SK-N-SH (cell line): ENCODE measurements at regions not wholly inside any gene's neighbourhood (a gene's known extent, or its start where the extent isn't known, plus 50 kb on each side); places are given as distances from the start of the nearest gene placed in this dataset.

Experiments
- CHD2 ChIP-seq: fragments of 150-350 bp; IDR thresholded peaks from 2 replicates; pipeline ENCODE4 v1.6.1; 2018; ENCODE audit warnings: low read length; ENCODE audit not compliant: partially characterized antibody
- EP300 ChIP-seq, 2 experiments: IDR thresholded peaks; 2 replicates each; pipeline versions ENCODE4 v1.4.0 to v1.6.1; 2012; ENCODE audit warnings: borderline replicate concordance in 1 of 2, low read depth in 1 of 2, low read length in 1 of 2
- GABPA ChIP-seq: IDR thresholded peaks from 2 replicates; pipeline ENCODE4 v1.4.0; 2012; ENCODE audit warnings: low read depth, mild to moderate bottlenecking
- GATA2 ChIP-seq: sonication (generic); formaldehyde crosslinking; IDR thresholded peaks from 2 replicates; pipeline ENCODE4 v1.5.0; 2020; ENCODE audit warnings: mild to moderate bottlenecking, missing genetic modification reagents
- MXI1 ChIP-seq: IDR thresholded peaks from 2 replicates; pipeline ENCODE4 v1.6.1; 2012; ENCODE audit warnings: mild to moderate bottlenecking, low read depth, low read length, improper control_type of control experiment
- NRF1 ChIP-seq: IDR thresholded peaks from 2 replicates; pipeline ENCODE4 v1.6.1; 2012; ENCODE audit warnings: low read depth, mild to moderate bottlenecking, low read length
- POLR2AphosphoS5 ChIP-seq: IDR thresholded peaks from 2 replicates; pipeline ENCODE4 v1.6.1; 2012; ENCODE audit warnings: low read depth, low read length
- RAD21 ChIP-seq: IDR thresholded peaks from 2 replicates; pipeline ENCODE4 v1.6.1; 2012; ENCODE audit warnings: mild to moderate bottlenecking, low read length
- RXRA ChIP-seq: IDR thresholded peaks from 2 replicates; pipeline ENCODE4 v1.4.0; 2012; ENCODE audit warnings: low read depth, mild to moderate bottlenecking, borderline replicate concordance
- TAF1 ChIP-seq: IDR thresholded peaks from 2 replicates; pipeline ENCODE4 v1.6.1; 2012; ENCODE audit warnings: low read depth, mild to moderate bottlenecking, low read length, moderate library complexity, borderline replicate concordance
- TCF12 ChIP-seq: IDR thresholded peaks from 2 replicates; pipeline ENCODE4 v1.4.0; 2012
- YY1 ChIP-seq: IDR thresholded peaks from 2 replicates; pipeline ENCODE4 v1.4.0; 2012; ENCODE audit warnings: low read depth, mild to moderate bottlenecking
- TF ChIP-seq, protein P1 (sequence below): fragments of 200-600 bp; sonication (generic); IDR thresholded peaks from 2 replicates; pipeline ENCODE4 v1.6.1; 2017; ENCODE audit warnings: antibody characterized with exemption, mild to moderate bottlenecking, moderate library complexity
- TF ChIP-seq, protein P2 (sequence below): IDR thresholded peaks from 2 replicates; pipeline ENCODE4 v1.6.1; 2012; ENCODE audit warnings: mild to moderate bottlenecking, low read depth, low read length, moderate library complexity

DNA sequence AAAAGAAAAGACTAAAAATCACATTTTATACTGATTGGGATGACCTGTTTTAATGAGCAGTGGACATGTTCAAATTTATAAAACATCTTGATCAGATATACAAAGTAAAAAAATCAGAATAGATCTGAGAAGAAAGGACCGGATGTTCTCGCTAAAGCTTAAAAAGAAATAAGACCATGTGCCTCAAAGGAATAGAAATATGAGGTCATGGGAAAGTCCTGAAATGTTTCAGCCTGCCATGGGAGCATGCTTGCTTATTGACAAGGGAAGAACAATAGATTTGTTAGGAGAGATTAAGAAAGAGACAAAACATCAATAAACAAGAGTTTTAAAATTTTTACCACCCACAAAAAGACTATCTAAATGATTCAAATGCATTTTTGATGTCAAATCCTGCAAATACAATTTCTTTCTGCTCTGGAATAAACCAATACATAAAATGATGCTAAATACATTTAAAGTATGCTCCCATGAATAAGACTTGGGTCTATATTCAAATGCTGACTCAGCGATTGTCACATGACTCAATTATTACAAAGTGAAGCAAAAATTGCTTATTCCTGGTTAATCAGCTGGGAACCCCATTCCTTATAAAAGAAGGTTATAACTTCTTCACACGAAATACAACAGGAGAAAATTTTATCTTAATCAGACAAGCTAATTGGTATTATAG, 633.9 kb upstream of the PKDCC start:
- TF ChIP-seq, protein P1, sequence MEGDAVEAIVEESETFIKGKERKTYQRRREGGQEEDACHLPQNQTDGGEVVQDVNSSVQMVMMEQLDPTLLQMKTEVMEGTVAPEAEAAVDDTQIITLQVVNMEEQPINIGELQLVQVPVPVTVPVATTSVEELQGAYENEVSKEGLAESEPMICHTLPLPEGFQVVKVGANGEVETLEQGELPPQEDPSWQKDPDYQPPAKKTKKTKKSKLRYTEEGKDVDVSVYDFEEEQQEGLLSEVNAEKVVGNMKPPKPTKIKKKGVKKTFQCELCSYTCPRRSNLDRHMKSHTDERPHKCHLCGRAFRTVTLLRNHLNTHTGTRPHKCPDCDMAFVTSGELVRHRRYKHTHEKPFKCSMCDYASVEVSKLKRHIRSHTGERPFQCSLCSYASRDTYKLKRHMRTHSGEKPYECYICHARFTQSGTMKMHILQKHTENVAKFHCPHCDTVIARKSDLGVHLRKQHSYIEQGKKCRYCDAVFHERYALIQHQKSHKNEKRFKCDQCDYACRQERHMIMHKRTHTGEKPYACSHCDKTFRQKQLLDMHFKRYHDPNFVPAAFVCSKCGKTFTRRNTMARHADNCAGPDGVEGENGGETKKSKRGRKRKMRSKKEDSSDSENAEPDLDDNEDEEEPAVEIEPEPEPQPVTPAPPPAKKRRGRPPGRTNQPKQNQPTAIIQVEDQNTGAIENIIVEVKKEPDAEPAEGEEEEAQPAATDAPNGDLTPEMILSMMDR = no peak
- no peak for TF ChIP-seq POLR2AphosphoS5
- TF ChIP-seq TCF12 = no peak
- TF ChIP-seq, protein P2, sequence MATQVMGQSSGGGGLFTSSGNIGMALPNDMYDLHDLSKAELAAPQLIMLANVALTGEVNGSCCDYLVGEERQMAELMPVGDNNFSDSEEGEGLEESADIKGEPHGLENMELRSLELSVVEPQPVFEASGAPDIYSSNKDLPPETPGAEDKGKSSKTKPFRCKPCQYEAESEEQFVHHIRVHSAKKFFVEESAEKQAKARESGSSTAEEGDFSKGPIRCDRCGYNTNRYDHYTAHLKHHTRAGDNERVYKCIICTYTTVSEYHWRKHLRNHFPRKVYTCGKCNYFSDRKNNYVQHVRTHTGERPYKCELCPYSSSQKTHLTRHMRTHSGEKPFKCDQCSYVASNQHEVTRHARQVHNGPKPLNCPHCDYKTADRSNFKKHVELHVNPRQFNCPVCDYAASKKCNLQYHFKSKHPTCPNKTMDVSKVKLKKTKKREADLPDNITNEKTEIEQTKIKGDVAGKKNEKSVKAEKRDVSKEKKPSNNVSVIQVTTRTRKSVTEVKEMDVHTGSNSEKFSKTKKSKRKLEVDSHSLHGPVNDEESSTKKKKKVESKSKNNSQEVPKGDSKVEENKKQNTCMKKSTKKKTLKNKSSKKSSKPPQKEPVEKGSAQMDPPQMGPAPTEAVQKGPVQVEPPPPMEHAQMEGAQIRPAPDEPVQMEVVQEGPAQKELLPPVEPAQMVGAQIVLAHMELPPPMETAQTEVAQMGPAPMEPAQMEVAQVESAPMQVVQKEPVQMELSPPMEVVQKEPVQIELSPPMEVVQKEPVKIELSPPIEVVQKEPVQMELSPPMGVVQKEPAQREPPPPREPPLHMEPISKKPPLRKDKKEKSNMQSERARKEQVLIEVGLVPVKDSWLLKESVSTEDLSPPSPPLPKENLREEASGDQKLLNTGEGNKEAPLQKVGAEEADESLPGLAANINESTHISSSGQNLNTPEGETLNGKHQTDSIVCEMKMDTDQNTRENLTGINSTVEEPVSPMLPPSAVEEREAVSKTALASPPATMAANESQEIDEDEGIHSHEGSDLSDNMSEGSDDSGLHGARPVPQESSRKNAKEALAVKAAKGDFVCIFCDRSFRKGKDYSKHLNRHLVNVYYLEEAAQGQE = no peak
- TF ChIP-seq TAF1 = no peak
- no peak for TF ChIP-seq CHD2
- TF ChIP-seq GATA2 = no peak
- no peak for TF ChIP-seq MXI1
- no peak for TF ChIP-seq EP300 (IDR thresholded peaks at IDR 0.05; ENCODE audit: borderline replicate concordance in 1 of 2, low read depth in 1 of 2, low read length in 1 of 2)
- TF ChIP-seq YY1 = no peak
- TF ChIP-seq GABPA = no peak
- TF ChIP-seq RXRA = no peak
- no peak for TF ChIP-seq NRF1
- no peak for TF ChIP-seq RAD21
